ENCODE measurements at regions not wholly inside any gene's neighbourhood (a gene's known extent, or its start where the extent isn't known, plus 50 kb on each side); places are given as distances from the start of the nearest gene placed in this dataset.

- FAIRE-seq: no peak
These were observed 776.0 kb downstream of the GALC start for GRCh38 chr14:87217023-87217422.

- FAIRE-seq: no peak
These were observed 778.4 kb downstream of the GALC start for GRCh38 chr14:87214558-87214957.

GRCh38 chr14:87207756-87208155, 785.2 kb downstream of the GALC start:
- no peak for FAIRE-seq

GRCh38 chr14:87205811-87206210, 787.2 kb downstream of the GALC start:
- no peak for FAIRE-seq

- no peak for FAIRE-seq
These were observed 789.6 kb downstream of the GALC start for GRCh38 chr14:87203346-87203745.

GRCh38 chr14:87199381-87199780, 793.6 kb downstream of the GALC start:
- FAIRE-seq: no peak

- FAIRE-seq: no peak
These were observed 796.5 kb downstream of the GALC start for GRCh38 chr14:87196436-87196835.

- no peak for FAIRE-seq
These were observed 805.2 kb downstream of the GALC start for GRCh38 chr14:87187786-87188185.

GRCh38 chr14:87186737-87187136, 806.2 kb downstream of the GALC start:
- FAIRE-seq: no peak

- no peak for FAIRE-seq
These were observed 806.9 kb downstream of the GALC start for GRCh38 chr14:87185961-87186560.

- FAIRE-seq: no peak
These were observed 808.8 kb downstream of the GALC start for GRCh38 chr14:87184180-87184579.

- no peak for FAIRE-seq
These were observed 811.7 kb downstream of the GALC start for GRCh38 chr14:87181288-87181687.

- no peak for FAIRE-seq
These were observed 813.0 kb downstream of the GALC start for GRCh38 chr14:87179936-87180335.

GRCh38 chr14:87178277-87178676, 814.7 kb downstream of the GALC start:
- FAIRE-seq: no peak

GRCh38 chr14:87175175-87175574, 817.8 kb downstream of the GALC start:
- FAIRE-seq: no peak

GRCh38 chr14:87171141-87171540, 821.8 kb downstream of the GALC start:
- FAIRE-seq: no peak

GRCh38 chr14:87170179-87170578, 822.8 kb downstream of the GALC start:
- no peak for FAIRE-seq

GRCh38 chr14:87169362-87169761, 823.6 kb downstream of the GALC start:
- FAIRE-seq: no peak

- no peak for FAIRE-seq
These were observed 831.5 kb downstream of the GALC start for GRCh38 chr14:87161502-87161901.

GRCh38 chr14:87160989-87161388, 832.0 kb downstream of the GALC start:
- FAIRE-seq: no peak

GRCh38 chr14:87158283-87158682, 834.7 kb downstream of the GALC start:
- no peak for FAIRE-seq

GRCh38 chr14:87156878-87157277, 836.1 kb downstream of the GALC start:
- FAIRE-seq: no peak

GRCh38 chr14:87155856-87156488, 837.0 kb downstream of the GALC start:
- FAIRE-seq: no peak

GRCh38 chr14:87153901-87154300, 839.1 kb downstream of the GALC start:
- no peak for FAIRE-seq

GRCh38 chr14:87153391-87153790, 839.6 kb downstream of the GALC start:
- FAIRE-seq: no peak
